ENCODE measurements at regions not wholly inside any gene's neighbourhood (a gene's known extent, or its start where the extent isn't known, plus 50 kb on each side); places are given as distances from the start of the nearest gene placed in this dataset.

DNA sequence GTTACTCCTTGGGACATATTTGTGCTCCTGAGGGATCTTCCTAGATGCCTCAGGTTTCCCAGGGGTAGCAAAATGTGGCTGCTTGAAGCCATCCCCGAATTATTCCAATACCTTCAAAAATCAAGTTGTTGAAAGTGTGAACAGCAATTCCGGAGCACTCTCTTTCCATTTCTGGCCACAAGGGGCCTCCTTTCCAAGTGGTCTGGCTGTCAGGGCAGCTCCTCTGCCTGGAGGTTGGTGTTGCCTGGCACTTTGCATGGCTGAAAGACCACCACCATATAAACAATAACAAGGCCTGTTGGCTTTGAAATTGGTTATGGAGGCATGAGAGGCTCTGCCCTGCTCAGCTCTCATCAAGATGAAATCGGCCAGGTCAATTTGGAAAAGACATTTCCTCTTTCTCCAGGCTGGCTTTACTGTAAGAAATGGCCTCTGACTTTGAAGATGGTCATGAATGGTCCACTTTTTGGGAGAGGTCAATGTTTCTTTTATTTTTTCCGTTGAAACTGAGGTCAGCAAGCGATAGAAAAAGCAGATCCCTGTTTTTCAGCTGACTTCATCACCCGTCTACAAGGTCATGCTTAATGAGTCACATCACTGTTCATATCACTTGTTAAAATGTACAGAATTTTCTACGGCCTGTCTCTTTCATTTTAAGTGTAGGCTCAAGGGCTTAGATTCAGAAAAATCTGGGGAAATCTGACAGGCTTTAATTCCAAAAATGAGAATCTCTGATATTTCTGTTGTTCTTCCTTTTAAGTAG, 481.1 kb upstream of the ZNF608 start:
- CTCF ChIA-PET (ENCODE audit: low intra/inter-chr PET ratio, low total read pairs) = no interaction called here
- FAIRE-seq (no peak), ATAC-seq (peak; percentile 83), DNase-seq (ENCODE audit: low spot score) (no peak)
- H3K36me3 ChIP-seq (replicated peaks in 1 of 2; ENCODE audit: control insufficient read depth in 1 of 2, insufficient read depth in 2 of 2, low read length in 2 of 2) = no peaks in the 10 kb centered on the region
- no peak overlapping the region for H3K4me3 ChIP-seq (replicated peaks in 1 of 3; ENCODE audit: insufficient read depth in 1 of 3, low read depth in 2 of 3, low read length in 3 of 3)
- H3K79me2 ChIP-seq (ENCODE audit: insufficient read depth, low read length) = no peaks in the 10 kb centered on the region
- no peaks in the 10 kb centered on the region for H3K27me3 ChIP-seq (ENCODE audit: control insufficient read depth in 1 of 2, insufficient read depth in 2 of 2, low read length in 2 of 2)
- no peak overlapping the region for H3K27ac ChIP-seq (ENCODE audit: extremely low read length, insufficient read depth, low read length)
- no peaks in the 10 kb centered on the region for H4K20me1 ChIP-seq (ENCODE audit: insufficient read depth, low read length)
- in situ Hi-C loops (cut with HindIII; ENCODE audit: extremely low pct_ligation_motif_present, low pct_unique_long_range_greater_than_20kb) = no loop called here
- BruUV-seq (replicated peaks) = no TSS peak
- no peaks in the 10 kb centered on the region for H3K9me3 ChIP-seq (ENCODE audit: low read length)
- no peak overlapping the region for H2AFZ ChIP-seq (ENCODE audit: low read length)
- intact Hi-C loops (cut with micrococcal nuclease; ENCODE audit: unreplicated experiment) = no loop called here
- peak; percentile 32; the same call in 1 of the 2 replicates for TF ChIP-seq SMC3 (IDR thresholded peaks at IDR 0.05; ENCODE audit: low read length)
- no peak for TF ChIP-seq ZFAT (CRISPR knock-in tag; conservative IDR thresholded peaks at IDR 0.05)
- TF ChIP-seq, protein P1, sequence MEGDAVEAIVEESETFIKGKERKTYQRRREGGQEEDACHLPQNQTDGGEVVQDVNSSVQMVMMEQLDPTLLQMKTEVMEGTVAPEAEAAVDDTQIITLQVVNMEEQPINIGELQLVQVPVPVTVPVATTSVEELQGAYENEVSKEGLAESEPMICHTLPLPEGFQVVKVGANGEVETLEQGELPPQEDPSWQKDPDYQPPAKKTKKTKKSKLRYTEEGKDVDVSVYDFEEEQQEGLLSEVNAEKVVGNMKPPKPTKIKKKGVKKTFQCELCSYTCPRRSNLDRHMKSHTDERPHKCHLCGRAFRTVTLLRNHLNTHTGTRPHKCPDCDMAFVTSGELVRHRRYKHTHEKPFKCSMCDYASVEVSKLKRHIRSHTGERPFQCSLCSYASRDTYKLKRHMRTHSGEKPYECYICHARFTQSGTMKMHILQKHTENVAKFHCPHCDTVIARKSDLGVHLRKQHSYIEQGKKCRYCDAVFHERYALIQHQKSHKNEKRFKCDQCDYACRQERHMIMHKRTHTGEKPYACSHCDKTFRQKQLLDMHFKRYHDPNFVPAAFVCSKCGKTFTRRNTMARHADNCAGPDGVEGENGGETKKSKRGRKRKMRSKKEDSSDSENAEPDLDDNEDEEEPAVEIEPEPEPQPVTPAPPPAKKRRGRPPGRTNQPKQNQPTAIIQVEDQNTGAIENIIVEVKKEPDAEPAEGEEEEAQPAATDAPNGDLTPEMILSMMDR (CRISPR knock-in tag; IDR thresholded peaks at IDR 0.05) = peak; percentile 40
- TF ChIP-seq STAG1 (CRISPR knock-in tag; IDR thresholded peaks at IDR 0.05) = peak; percentile 57
- H3K9ac ChIP-seq (ENCODE audit: insufficient read depth, low read depth, low read length) = no peak overlapping the region
- WGBS (ENCODE audit: low lambda C conversion rate) = 13% methylated on average over 7 of the region's 7 CpGs
- H3K4me1 ChIP-seq (ENCODE audit: insufficient read depth, low read length) = no peaks in the 10 kb centered on the region
- H3K4me2 ChIP-seq (ENCODE audit: low read depth, low read length) = no peak overlapping the region
- POLR2A ChIA-PET = no interaction called here

DNA sequence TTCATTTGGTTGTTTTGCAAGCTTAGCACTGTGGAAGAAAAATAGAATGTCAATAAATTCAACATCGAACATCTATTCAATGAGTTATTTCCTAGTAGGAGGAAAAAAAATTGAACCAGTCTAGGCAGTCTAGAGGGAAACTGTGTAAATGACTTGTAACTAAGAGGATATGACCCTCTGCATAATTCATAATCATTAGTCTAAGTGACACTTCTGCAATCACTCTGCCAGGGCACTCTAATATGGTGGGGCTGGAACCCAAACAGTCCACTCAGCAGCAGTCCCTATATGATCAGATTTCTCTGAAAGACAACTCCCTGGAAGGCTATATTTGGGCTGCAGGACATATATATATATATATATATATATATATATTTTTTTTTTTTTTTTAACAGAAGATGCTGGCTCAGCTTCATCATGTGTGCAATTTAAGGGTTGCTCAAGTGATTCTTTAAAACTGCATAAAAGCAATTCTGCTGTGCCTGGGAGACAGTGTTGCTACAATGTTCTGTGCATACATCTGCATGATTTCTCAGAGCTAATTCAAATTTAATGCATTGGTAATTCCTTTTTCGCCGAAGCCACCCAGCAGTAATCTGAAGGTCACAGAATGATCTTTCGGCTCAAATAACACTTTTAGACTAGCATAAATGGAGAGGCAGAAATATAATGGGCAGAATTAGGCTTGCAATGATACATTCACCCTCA, 482.1 kb upstream of the ZNF608 start:
- ChIA-PET CTCF (ENCODE audit: low intra/inter-chr PET ratio, low total read pairs) (no interaction called here), POLR2A (no interaction called here)
- no peak overlapping the region for H3K4me2 ChIP-seq (ENCODE audit: low read depth, low read length)
- BruUV-seq (replicated peaks) = no TSS peak
- in situ Hi-C loops (cut with HindIII; ENCODE audit: extremely low pct_ligation_motif_present, low pct_unique_long_range_greater_than_20kb) (no loop called here), intact Hi-C loops (cut with micrococcal nuclease; ENCODE audit: unreplicated experiment) (no loop called here)
- no peak for FAIRE-seq
- no peaks in the 10 kb centered on the region for H4K20me1 ChIP-seq (ENCODE audit: insufficient read depth, low read length)
- H3K36me3 ChIP-seq (replicated peaks in 1 of 2; ENCODE audit: control insufficient read depth in 1 of 2, insufficient read depth in 2 of 2, low read length in 2 of 2) = no peaks in the 10 kb centered on the region
- 17% methylated on average over 4 of the region's 4 CpGs for WGBS (ENCODE audit: low lambda C conversion rate)
- no peak for DNase-seq (ENCODE audit: low spot score)
- no peaks in the 10 kb centered on the region for H3K9me3 ChIP-seq (ENCODE audit: low read length)
- H2AFZ ChIP-seq (ENCODE audit: low read length) = no peak overlapping the region
- no peak overlapping the region for H3K27ac ChIP-seq (ENCODE audit: extremely low read length, insufficient read depth, low read length)
- H3K79me2 ChIP-seq (ENCODE audit: insufficient read depth, low read length) = no peaks in the 10 kb centered on the region
- TF ChIP-seq, protein P2, sequence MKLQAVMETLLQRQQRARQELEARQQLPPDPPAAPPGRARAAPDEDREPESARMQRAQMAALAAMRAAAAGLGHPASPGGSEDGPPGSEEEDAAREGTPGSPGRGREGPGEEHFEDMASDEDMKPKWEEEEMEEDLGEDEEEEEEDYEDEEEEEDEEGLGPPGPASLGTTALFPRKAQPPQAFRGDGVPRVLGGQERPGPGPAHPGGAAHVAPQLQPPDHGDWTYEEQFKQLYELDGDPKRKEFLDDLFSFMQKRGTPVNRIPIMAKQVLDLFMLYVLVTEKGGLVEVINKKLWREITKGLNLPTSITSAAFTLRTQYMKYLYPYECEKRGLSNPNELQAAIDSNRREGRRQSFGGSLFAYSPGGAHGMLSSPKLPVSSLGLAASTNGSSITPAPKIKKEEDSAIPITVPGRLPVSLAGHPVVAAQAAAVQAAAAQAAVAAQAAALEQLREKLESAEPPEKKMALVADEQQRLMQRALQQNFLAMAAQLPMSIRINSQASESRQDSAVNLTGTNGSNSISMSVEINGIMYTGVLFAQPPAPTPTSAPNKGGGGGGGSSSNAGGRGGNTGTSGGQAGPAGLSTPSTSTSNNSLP (IDR thresholded peaks at IDR 0.05; ENCODE audit: low read depth, low read length) = no peak
- no peak for TF ChIP-seq CBX2 (IDR thresholded peaks at IDR 0.05; ENCODE audit: low read depth, low read length)
- TF ChIP-seq CBX2 (CRISPR knock-in tag; IDR thresholded peaks at IDR 0.05; ENCODE audit: low read depth) = no peak
- no peak for TF ChIP-seq MLLT10 (CRISPR knock-in tag; IDR thresholded peaks at IDR 0.05)
- TF ChIP-seq, protein P3, sequence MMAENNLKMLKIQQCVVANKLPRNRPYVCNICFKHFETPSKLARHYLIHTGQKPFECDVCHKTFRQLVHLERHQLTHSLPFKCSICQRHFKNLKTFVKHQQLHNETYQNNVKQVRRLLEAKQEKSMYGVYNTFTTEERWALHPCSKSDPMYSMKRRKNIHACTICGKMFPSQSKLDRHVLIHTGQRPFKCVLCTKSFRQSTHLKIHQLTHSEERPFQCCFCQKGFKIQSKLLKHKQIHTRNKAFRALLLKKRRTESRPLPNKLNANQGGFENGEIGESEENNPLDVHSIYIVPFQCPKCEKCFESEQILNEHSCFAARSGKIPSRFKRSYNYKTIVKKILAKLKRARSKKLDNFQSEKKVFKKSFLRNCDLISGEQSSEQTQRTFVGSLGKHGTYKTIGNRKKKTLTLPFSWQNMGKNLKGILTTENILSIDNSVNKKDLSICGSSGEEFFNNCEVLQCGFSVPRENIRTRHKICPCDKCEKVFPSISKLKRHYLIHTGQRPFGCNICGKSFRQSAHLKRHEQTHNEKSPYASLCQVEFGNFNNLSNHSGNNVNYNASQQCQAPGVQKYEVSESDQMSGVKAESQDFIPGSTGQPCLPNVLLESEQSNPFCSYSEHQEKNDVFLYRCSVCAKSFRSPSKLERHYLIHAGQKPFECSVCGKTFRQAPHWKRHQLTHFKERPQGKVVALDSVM (CRISPR knock-in tag; IDR thresholded peaks at IDR 0.05) = no peak
- TF ChIP-seq ZFP62 (CRISPR knock-in tag; IDR thresholded peaks at IDR 0.05) = no peak
- H3K4me1 ChIP-seq (ENCODE audit: insufficient read depth, low read length) = no peaks in the 10 kb centered on the region
- no peak overlapping the region for H3K4me3 ChIP-seq (replicated peaks in 1 of 3; ENCODE audit: insufficient read depth in 1 of 3, low read depth in 2 of 3, low read length in 3 of 3)
- H3K9ac ChIP-seq (ENCODE audit: insufficient read depth, low read depth, low read length) = no peak overlapping the region
- H3K27me3 ChIP-seq (ENCODE audit: control insufficient read depth in 1 of 2, insufficient read depth in 2 of 2, low read length in 2 of 2) = no peaks in the 10 kb centered on the region
- no peak for ATAC-seq

All from HepG2 (cell line).